Caco-2 (cell line): ENCODE measurements at regions not wholly inside any gene's neighbourhood (a gene's known extent, or its start where the extent isn't known, plus 50 kb on each side); places are given as distances from the start of the nearest gene placed in this dataset.

Source experiments
- BruUV-seq: library from RNA; stranded (reverse); fragments of 400-500 nt; replicated peaks from 2 replicates; lab custom pipeline; 2021; lab: Mats Ljungman, UMichigan
- CTCF ChIA-PET: fragments of 300-600 bp; sonication (Branson Sonifier 250); formaldehyde crosslinking; loops from one replicate; lab custom pipeline; 2022; ENCODE audit warnings: antibody characterized with exemption; lab: Charles Lee
- POLR2A ChIA-PET: fragments of 300-600 bp; sonication (Branson Sonifier 250); formaldehyde crosslinking; loops from one replicate; lab custom pipeline; 2022; ENCODE audit warnings: antibody characterized with exemption; lab: Charles Lee
- DNase-seq, 2 experiments: peaks; one replicate each; pipeline versions ENCODE4 v3.0.0 to v3.0.0-alpha.2; 2020 to 2022
- H3K27me3 ChIP-seq: replicated peaks from 2 replicates; pipeline ENCODE4 v1.6.0; 2011; ENCODE audit warnings: low read length; ENCODE audit not compliant: control insufficient read depth, insufficient read depth
- H3K36me3 ChIP-seq: 2 replicates; pipeline ENCODE4 v1.5.1; 2011; ENCODE audit warnings: low read length; ENCODE audit not compliant: control insufficient read depth, insufficient read depth
- H3K4me1 ChIP-seq: fragments of 250-450 bp; sonication (Bioruptor Pico); 2 replicates; pipeline ENCODE4 v1.5.1; 2020; ENCODE audit warnings: mild to moderate bottlenecking
- H3K4me3 ChIP-seq: 2 replicates; pipeline ENCODE4 v1.5.1; 2011; ENCODE audit warnings: low read depth, mild to moderate bottlenecking, control low read depth, low read length
- H3K9me3 ChIP-seq: fragments of 250-450 bp; sonication (Bioruptor Pico); 2 replicates; pipeline ENCODE4 v1.5.1; 2020; ENCODE audit warnings: mild to moderate bottlenecking, moderate library complexity
- H3K27ac Mint-ChIP-seq: one replicate; pipeline ENCODE4 v1.8.0; 2022; ENCODE audit warnings: mixed read lengths; ENCODE audit not compliant: unreplicated experiment
- H3K27me3 Mint-ChIP-seq: one replicate; pipeline ENCODE4 v1.8.0; 2022; ENCODE audit warnings: mixed read lengths; ENCODE audit not compliant: insufficient read depth, unreplicated experiment
- H3K36me3 Mint-ChIP-seq: one replicate; pipeline ENCODE4 v1.8.0; 2022; ENCODE audit warnings: mild to moderate bottlenecking, mixed read lengths; ENCODE audit not compliant: insufficient read depth, unreplicated experiment
- H3K4me1 Mint-ChIP-seq: one replicate; pipeline ENCODE4 v1.8.0; 2022; ENCODE audit warnings: low read depth, mixed read lengths; ENCODE audit not compliant: unreplicated experiment
- H3K4me3 Mint-ChIP-seq: one replicate; pipeline ENCODE4 v1.8.0; 2022; ENCODE audit warnings: mild to moderate bottlenecking, moderate library complexity, mixed read lengths; ENCODE audit not compliant: unreplicated experiment
- H3K9me3 Mint-ChIP-seq: one replicate; pipeline ENCODE4 v1.8.0; 2022; ENCODE audit warnings: mixed read lengths; ENCODE audit not compliant: unreplicated experiment
- intact Hi-C: fragments of 100-400 bp; cut with micrococcal nuclease; formaldehyde crosslinking; loops from one replicate; pipeline ENCODE4 v1.10.0; 2022; ENCODE audit not compliant: unreplicated experiment
- TF ChIP-seq, protein P1 (sequence below), 2 experiments: fragments of 200-600 bp in 1 of 2; IDR thresholded peaks; 1 replicate in 1 of 2; 2 replicates in 1 of 2; pipeline versions ENCODE4 v1.5.1 to v1.8.0; 2011 to 2022; ENCODE audit warnings: antibody characterized with exemption in 1 of 2, control low read depth in 1 of 2, inconsistent platforms in 1 of 2, low read depth in 1 of 2, low read length in 1 of 2, mild to moderate bottlenecking in 1 of 2, moderate library complexity in 1 of 2; ENCODE audit not compliant: insufficient read depth in 1 of 2, severe bottlenecking in 1 of 2, unreplicated experiment in 1 of 2

DNA sequence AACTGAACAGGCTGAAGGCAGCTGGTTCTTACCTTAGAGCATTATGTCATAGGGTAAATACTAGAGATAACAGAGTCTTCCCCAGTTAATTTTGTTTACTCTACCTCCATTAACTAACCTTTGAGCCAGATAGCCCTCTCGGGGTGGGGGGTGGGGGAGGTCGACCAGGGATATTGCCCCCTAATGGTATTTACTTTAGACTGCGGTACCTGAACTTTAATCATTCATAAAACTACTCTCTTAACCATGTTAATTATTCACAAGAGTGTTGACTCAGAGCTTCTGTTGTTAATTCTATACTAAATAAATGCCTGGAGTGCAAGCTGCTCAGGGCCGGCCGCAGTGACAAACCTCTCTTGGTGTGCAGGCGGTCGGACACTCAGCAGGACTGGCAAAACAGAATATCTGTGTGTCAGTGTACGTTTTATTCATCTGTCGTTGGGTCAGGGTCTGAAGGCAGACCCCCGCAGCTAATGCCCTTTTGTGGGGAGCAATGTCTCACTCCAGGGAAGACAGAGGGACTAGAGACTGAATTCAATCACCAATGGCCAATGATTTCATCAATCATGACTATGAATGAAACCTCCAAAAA lies 152.4 kb upstream of the COL21A1 start:
- H3K27me3 Mint-ChIP-seq: no peaks in the 10 kb centered on the region
- peak overlapping the region; percentile 71 for H3K4me3 Mint-ChIP-seq
- peaks cover 52% of the 10 kb centered on the region for H3K4me1 Mint-ChIP-seq
- ChIA-PET POLR2A (interaction anchor here (1.3 to 1.8 kb wide), 2 partner anchors 112 to 143 kb away, joined by 7 to 10 read pairs; no protein-coding TSS in a partner anchor), CTCF (interaction anchor here (0.6 to 1.5 kb wide), 3 partner anchors 60 to 143 kb away, joined by 3 to 9 read pairs (median 4); no protein-coding TSS in a partner anchor)
- Histone ChIP-seq H3K36me3 (no peaks in the 10 kb centered on the region), H3K4me3 (no peak overlapping the region), H3K27me3 (no peaks in the 10 kb centered on the region), H3K4me1 (peaks cover 41% of the 10 kb centered on the region), H3K9me3 (peaks cover 10% of the 10 kb centered on the region)
- H3K27ac Mint-ChIP-seq: peak overlapping the region; percentile 97
- intact Hi-C loops: loop anchor here (1.0 kb wide), 5 partner anchors 20 to 143 kb away; no protein-coding TSS in a partner anchor
- H3K36me3 Mint-ChIP-seq: peaks cover 9% of the 10 kb centered on the region
- DNase-seq: peak; percentile 60 to 71
- TF ChIP-seq, protein P1, sequence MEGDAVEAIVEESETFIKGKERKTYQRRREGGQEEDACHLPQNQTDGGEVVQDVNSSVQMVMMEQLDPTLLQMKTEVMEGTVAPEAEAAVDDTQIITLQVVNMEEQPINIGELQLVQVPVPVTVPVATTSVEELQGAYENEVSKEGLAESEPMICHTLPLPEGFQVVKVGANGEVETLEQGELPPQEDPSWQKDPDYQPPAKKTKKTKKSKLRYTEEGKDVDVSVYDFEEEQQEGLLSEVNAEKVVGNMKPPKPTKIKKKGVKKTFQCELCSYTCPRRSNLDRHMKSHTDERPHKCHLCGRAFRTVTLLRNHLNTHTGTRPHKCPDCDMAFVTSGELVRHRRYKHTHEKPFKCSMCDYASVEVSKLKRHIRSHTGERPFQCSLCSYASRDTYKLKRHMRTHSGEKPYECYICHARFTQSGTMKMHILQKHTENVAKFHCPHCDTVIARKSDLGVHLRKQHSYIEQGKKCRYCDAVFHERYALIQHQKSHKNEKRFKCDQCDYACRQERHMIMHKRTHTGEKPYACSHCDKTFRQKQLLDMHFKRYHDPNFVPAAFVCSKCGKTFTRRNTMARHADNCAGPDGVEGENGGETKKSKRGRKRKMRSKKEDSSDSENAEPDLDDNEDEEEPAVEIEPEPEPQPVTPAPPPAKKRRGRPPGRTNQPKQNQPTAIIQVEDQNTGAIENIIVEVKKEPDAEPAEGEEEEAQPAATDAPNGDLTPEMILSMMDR (IDR thresholded peaks at IDR 0.05; ENCODE audit: insufficient read depth in 1 of 2, low read depth in 1 of 2, low read length in 1 of 2, severe bottlenecking in 1 of 2, unreplicated experiment in 1 of 2): no peak
- peaks cover 26% of the 10 kb centered on the region for H3K9me3 Mint-ChIP-seq
- no TSS peak for BruUV-seq

DNA sequence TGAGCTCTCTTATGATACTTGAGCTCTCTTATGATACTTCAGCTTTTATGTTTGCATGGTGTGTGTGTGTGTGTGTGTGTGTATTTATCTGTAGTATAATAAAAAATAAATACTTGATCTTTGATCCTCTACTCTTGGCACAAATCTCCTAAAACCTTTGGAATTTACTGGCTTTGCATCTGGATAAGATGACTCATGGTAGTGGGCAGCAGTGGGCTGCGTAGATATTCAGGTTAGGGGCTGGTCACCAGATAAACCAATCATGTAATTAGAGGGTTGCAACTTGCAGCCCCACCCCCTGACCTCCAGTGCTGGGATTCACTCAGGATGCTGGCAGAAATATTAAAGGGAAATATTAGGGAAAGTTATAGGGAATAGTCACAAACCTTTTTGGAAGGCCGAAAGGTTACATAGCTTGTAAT lies 151.9 kb upstream of the COL21A1 start:
- Mint-ChIP-seq H3K27ac (peak overlapping the region; percentile 97), H3K9me3 (peaks cover 26% of the 10 kb centered on the region), H3K4me3 (peak overlapping the region; percentile 71), H3K4me1 (peaks cover 52% of the 10 kb centered on the region), H3K36me3 (peaks cover 9% of the 10 kb centered on the region), H3K27me3 (no peaks in the 10 kb centered on the region)
- H3K9me3 ChIP-seq: peaks cover 10% of the 10 kb centered on the region
- ChIA-PET CTCF (interaction anchor here (0.6 to 1.5 kb wide), 2 partner anchors 61 to 143 kb away, joined by 3 to 9 read pairs; no protein-coding TSS in a partner anchor), POLR2A (interaction anchor here (1.3 to 1.8 kb wide), 2 partner anchors 113 to 144 kb away, joined by 7 to 10 read pairs; no protein-coding TSS in a partner anchor)
- no peaks in the 10 kb centered on the region for H3K36me3 ChIP-seq
- no peak overlapping the region for H3K4me3 ChIP-seq
- H3K27me3 ChIP-seq: no peaks in the 10 kb centered on the region
- intact Hi-C loops: loop anchor here (1.0 kb wide), 5 partner anchors 20 to 143 kb away; no protein-coding TSS in a partner anchor
- TF ChIP-seq, protein P1 (IDR thresholded peaks at IDR 0.05; ENCODE audit: insufficient read depth in 1 of 2, low read depth in 1 of 2, low read length in 1 of 2, severe bottlenecking in 1 of 2, unreplicated experiment in 1 of 2): no peak
- DNase-seq: peak; percentile 78 to 86
- no TSS peak for BruUV-seq
- peaks cover 36% of the 10 kb centered on the region for H3K4me1 ChIP-seq

DNA sequence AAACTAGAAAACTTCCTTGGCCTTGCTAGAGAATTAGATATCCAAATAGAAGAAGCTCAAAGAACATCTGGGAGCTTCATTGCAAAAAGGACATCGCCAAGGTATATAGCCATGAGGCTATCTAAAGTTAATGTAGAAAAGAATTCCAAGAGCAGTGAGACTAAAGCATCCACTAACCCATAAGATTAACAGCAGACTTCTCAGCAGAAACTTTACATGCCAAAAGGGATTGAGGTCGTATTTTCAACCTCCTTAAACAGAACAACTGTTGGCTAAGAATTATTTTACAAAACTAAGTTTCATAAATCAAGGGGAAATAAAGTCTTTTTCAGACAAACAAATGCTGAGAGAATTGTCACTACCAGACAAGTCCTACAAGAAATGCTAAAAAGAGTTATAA lies 149.1 kb upstream of the COL21A1 start:
- Histone ChIP-seq H3K4me3 (no peak overlapping the region), H3K4me1 (peaks cover 33% of the 10 kb centered on the region), H3K27me3 (no peaks in the 10 kb centered on the region), H3K9me3 (peaks cover 5% of the 10 kb centered on the region), H3K36me3 (no peaks in the 10 kb centered on the region)
- H3K27me3 Mint-ChIP-seq: no peaks in the 10 kb centered on the region
- TF ChIP-seq, protein P1 (IDR thresholded peaks at IDR 0.05; ENCODE audit: insufficient read depth in 1 of 2, low read depth in 1 of 2, low read length in 1 of 2, severe bottlenecking in 1 of 2, unreplicated experiment in 1 of 2): no peak
- ChIA-PET POLR2A (no interaction called here), CTCF (no interaction called here)
- intact Hi-C loops: no loop called here
- no peak overlapping the region for H3K4me3 Mint-ChIP-seq
- H3K36me3 Mint-ChIP-seq: peaks cover 9% of the 10 kb centered on the region
- BruUV-seq: no TSS peak
- DNase-seq: no peak
- peaks cover 43% of the 10 kb centered on the region for H3K4me1 Mint-ChIP-seq
- peaks cover 17% of the 10 kb centered on the region for H3K9me3 Mint-ChIP-seq
- no peak overlapping the region for H3K27ac Mint-ChIP-seq
